ENCODE measurements at regions not wholly inside any gene's neighbourhood (a gene's known extent, or its start where the extent isn't known, plus 50 kb on each side); places are given as distances from the start of the nearest gene placed in this dataset.

DNA sequence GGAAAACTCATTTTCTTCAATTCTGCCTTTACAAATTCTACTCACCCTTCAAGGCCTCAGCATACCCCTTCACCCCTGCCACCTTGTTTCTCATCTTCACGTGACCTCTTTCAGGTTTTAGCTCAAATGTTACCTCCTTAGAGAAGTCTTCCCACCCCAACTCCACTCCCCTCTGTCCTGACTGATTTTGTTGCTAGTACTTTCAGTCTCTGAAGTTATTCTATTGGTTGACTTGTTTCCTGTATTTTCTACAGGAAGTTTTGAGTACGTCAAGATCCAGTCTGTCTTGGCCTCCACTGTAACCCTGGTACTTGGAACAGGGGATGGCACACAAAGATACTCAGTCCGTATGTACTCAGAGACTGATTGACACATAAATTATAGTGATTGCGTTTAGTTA is 296.1 kb downstream of the DHX35 start:
- TF ChIP-seq POLR2AphosphoS5 (IDR thresholded peaks at IDR 0.05; ENCODE audit: insufficient read depth in 1 of 2, low read depth in 1 of 2) = no peak
- no peak for TF ChIP-seq CTCF (IDR thresholded peaks at IDR 0.05)
